HCT116 (cell line): ENCODE measurements at regions not wholly inside any gene's neighbourhood (a gene's known extent, or its start where the extent isn't known, plus 50 kb on each side); places are given as distances from the start of the nearest gene placed in this dataset.

ENCODE experiments used
- ATAC-seq: fragments of 200-7000 bp; cut with Tn5 transposase; 2 replicates; pipeline ENCODE4 v1.9.1; 2020; ENCODE audit warnings: mild to moderate bottlenecking, moderate library complexity
- BruUV-seq: library from RNA; stranded (reverse); fragments of 400-500 nt; replicated peaks from 2 replicates; lab custom pipeline; 2021; lab: Mats Ljungman, UMichigan
- CTCF ChIA-PET: fragments of 300-600 bp; sonication (Branson Sonifier 250); formaldehyde crosslinking; loops from one replicate; lab custom pipeline; 2021; ENCODE audit warnings: antibody characterized with exemption; lab: Charles Lee
- POLR2A ChIA-PET: fragments of 300-600, 350-600 bp; sonication (Branson Sonifier 250); formaldehyde crosslinking; loops from one replicate; lab custom pipeline; 2021; ENCODE audit warnings: antibody characterized with exemption; lab: Charles Lee
- RAD21 ChIA-PET, 2 experiments: fragments of 300-600 bp; sonication (Branson Sonifier 250); formaldehyde crosslinking; loops; one replicate each; lab custom pipeline; 2023; ENCODE audit warnings: low total read pairs in 2 of 2; ENCODE audit not compliant: uncharacterized antibody in 2 of 2, unreplicated experiment in 2 of 2, low non-redundant PET in 1 of 2; lab: Charles Lee
- DNase-seq: peaks from one replicate; pipeline ENCODE4 v3.0.0-alpha.2; 2010; ENCODE audit warnings: low read depth, low spot score
- H2AFZ ChIP-seq: fragments of 200-600 bp; shearing (Covaris generic), sonication (generic); 2 replicates; pipeline ENCODE4 v1.6.1; 2017; ENCODE audit warnings: low read depth, mixed run types, mixed read lengths, antibody characterized with exemption, low read length; ENCODE audit not compliant: poor library complexity, severe bottlenecking
- H3K27ac ChIP-seq: 2 replicates; pipeline ENCODE4 v1.5.1; 2012; ENCODE audit warnings: low read depth, low read length
- H3K27me3 ChIP-seq: fragments of 200-600 bp; sonication (generic); 2 replicates; pipeline ENCODE4 v1.6.1; 2016; ENCODE audit warnings: mixed run types, low read length, mixed read lengths; ENCODE audit not compliant: insufficient read depth
- H3K36me3 ChIP-seq, 2 experiments: fragments of 200-500 bp in 1 of 2; fragments of 200-600 bp in 1 of 2; sonication (Bioruptor generic) in 1 of 2; sonication (generic) in 1 of 2; 2 replicates each; pipeline versions ENCODE4 v1.5.1 to v1.6.1; 2014 to 2016; ENCODE audit warnings: low read length in 2 of 2, inconsistent platforms in 1 of 2, mixed read lengths in 1 of 2, mixed run types in 1 of 2; ENCODE audit not compliant: insufficient read depth in 2 of 2, control insufficient read depth in 1 of 2
- H3K4me1 ChIP-seq, 2 experiments: fragments of 200-600 bp in 1 of 2; sonication (generic) in 1 of 2; 2 replicates each; pipeline versions ENCODE4 v1.5.1 to v1.6.1; 2012 to 2017; ENCODE audit warnings: low read length in 2 of 2, inconsistent platforms in 1 of 2, mild to moderate bottlenecking in 1 of 2, mixed read lengths in 1 of 2, mixed run types in 1 of 2, moderate library complexity in 1 of 2; ENCODE audit not compliant: insufficient read depth in 2 of 2, control insufficient read depth in 1 of 2
- H3K4me2 ChIP-seq: fragments of 200-600 bp; sonication (generic); 2 replicates; pipeline ENCODE4 v1.6.1; 2017; ENCODE audit warnings: mixed run types, low read length, mixed read lengths
- H3K4me3 ChIP-seq, 2 experiments: fragments of 200-600 bp in 1 of 2; sonication (generic) in 1 of 2; replicated peaks in 1 of 2; 2 replicates each; pipeline ENCODE4 v1.5.1; 2011 to 2016; ENCODE audit warnings: low read length in 2 of 2, control low read depth in 1 of 2, low read depth in 1 of 2, mild to moderate bottlenecking in 1 of 2, mixed read lengths in 1 of 2, mixed run types in 1 of 2
- H3K79me2 ChIP-seq: fragments of 200-600 bp; sonication (generic); 2 replicates; pipeline ENCODE4 v1.6.1; 2017; ENCODE audit warnings: mild to moderate bottlenecking, mixed run types, low read length, moderate library complexity, mixed read lengths; ENCODE audit not compliant: insufficient read depth
- H3K9ac ChIP-seq: fragments of 200-600 bp; sonication (generic); 2 replicates; pipeline ENCODE4 v1.6.1; 2016; ENCODE audit warnings: low read length, mixed read lengths
- H3K9me2 ChIP-seq: fragments of 200-600 bp; sonication (generic), shearing (Covaris generic); 2 replicates; pipeline ENCODE4 v1.6.1; 2017; ENCODE audit warnings: mixed run types, mild to moderate bottlenecking, moderate library complexity; ENCODE audit not compliant: insufficient read depth
- H3K9me3 ChIP-seq, 2 experiments: fragments of 200-500 bp in 1 of 2; fragments of 200-600 bp in 1 of 2; sonication (Bioruptor generic) in 1 of 2; sonication (generic) in 1 of 2; 2 replicates each; pipeline ENCODE4 v1.6.1; 2014 to 2017; ENCODE audit warnings: low read length in 2 of 2, mixed read lengths in 2 of 2, inconsistent platforms in 1 of 2, low read depth in 1 of 2, mild to moderate bottlenecking in 1 of 2, mixed run types in 1 of 2, moderate library complexity in 1 of 2; ENCODE audit not compliant: control insufficient read depth in 1 of 2, insufficient read depth in 1 of 2
- H4K20me1 ChIP-seq: fragments of 200-600 bp; sonication (generic), shearing (Covaris generic); 2 replicates; pipeline ENCODE4 v1.6.1; 2017; ENCODE audit warnings: mixed run types, mild to moderate bottlenecking, moderate library complexity; ENCODE audit not compliant: insufficient read depth
- CBX3 ChIP-seq: IDR thresholded peaks from 2 replicates; pipeline ENCODE4 v1.6.1; 2012; ENCODE audit warnings: low read depth
- CEBPB ChIP-seq: IDR thresholded peaks from 2 replicates; pipeline ENCODE4 v1.6.1; 2012; ENCODE audit warnings: low read depth
- EGR1 ChIP-seq: IDR thresholded peaks from 2 replicates; pipeline ENCODE4 v1.6.1; 2012; ENCODE audit warnings: low read depth
- ELF1 ChIP-seq: IDR thresholded peaks from 2 replicates; pipeline ENCODE4 v1.6.1; 2012; ENCODE audit warnings: low read depth, borderline replicate concordance
- EZH2 ChIP-seq: fragments of 200-600 bp; sonication (generic); IDR thresholded peaks from 2 replicates; pipeline ENCODE4 v1.6.1; 2017; ENCODE audit warnings: antibody characterized with exemption, mixed run types
- EZH2phosphoT487 ChIP-seq: fragments of 200-600 bp; IDR thresholded peaks from 2 replicates; pipeline ENCODE4 v1.6.1; 2018; ENCODE audit warnings: antibody characterized with exemption, borderline replicate concordance
- FOSL1 ChIP-seq: IDR thresholded peaks from 2 replicates; pipeline ENCODE4 v1.6.1; 2012; ENCODE audit warnings: low read depth
- POLR2A ChIP-seq: IDR thresholded peaks from 2 replicates; pipeline ENCODE4 v1.7.0; 2011; ENCODE audit warnings: borderline replicate concordance; ENCODE audit not compliant: insufficient read depth, insufficient read length; ENCODE audit errors: extremely low read depth
- POLR2AphosphoS5 ChIP-seq: IDR thresholded peaks from 2 replicates; pipeline ENCODE4 v1.6.1; 2011; ENCODE audit warnings: mild to moderate bottlenecking, low read depth, low read length, moderate library complexity
- RAD21 ChIP-seq: IDR thresholded peaks from 2 replicates; pipeline ENCODE4 v1.6.1; 2012; ENCODE audit warnings: low read depth, mild to moderate bottlenecking
- REST ChIP-seq: IDR thresholded peaks from 2 replicates; pipeline ENCODE4 v1.6.1; 2012; ENCODE audit warnings: low read depth
- SIN3A ChIP-seq: IDR thresholded peaks from 2 replicates; pipeline ENCODE4 v1.6.1; 2012; ENCODE audit warnings: low read depth
- SP1 ChIP-seq: IDR thresholded peaks from 2 replicates; pipeline ENCODE4 v1.6.1; 2012; ENCODE audit warnings: low read depth
- SRF ChIP-seq: IDR thresholded peaks from 2 replicates; pipeline ENCODE4 v1.6.1; 2012; ENCODE audit warnings: low read depth
- TCF7L2 ChIP-seq: IDR thresholded peaks from 2 replicates; pipeline ENCODE4 v1.7.0; 2011; ENCODE audit warnings: borderline replicate concordance, inconsistent platforms; ENCODE audit not compliant: insufficient read depth, insufficient read length; ENCODE audit errors: extremely low read depth
- YY1 ChIP-seq: IDR thresholded peaks from 2 replicates; pipeline ENCODE4 v1.6.1; 2011; ENCODE audit warnings: low read length, low read depth, moderate library complexity, mild to moderate bottlenecking; ENCODE audit not compliant: insufficient replicate concordance; ENCODE audit errors: extremely low read depth
- ZNF274 ChIP-seq: fragments of 200-500 bp; sonication (Bioruptor generic); IDR thresholded peaks from 2 replicates; pipeline ENCODE4 v1.6.1; 2014; ENCODE audit warnings: mild to moderate bottlenecking, low read depth, low read length, inconsistent platforms
- intact Hi-C: fragments of 100-400 bp; cut with micrococcal nuclease; formaldehyde crosslinking; loops from 2 replicates; pipeline ENCODE4 v1.10.0; 2022
- TF ChIP-seq, protein P1 (sequence below): IDR thresholded peaks from 2 replicates; pipeline ENCODE4 v1.6.1; 2012
- TF ChIP-seq, protein P2 (sequence below): IDR thresholded peaks from 2 replicates; pipeline ENCODE4 v1.6.1; 2011; ENCODE audit warnings: mild to moderate bottlenecking, low read length, moderate library complexity; ENCODE audit not compliant: insufficient replicate concordance; ENCODE audit errors: extremely low read depth
- TF ChIP-seq, protein P3 (sequence below), 3 experiments: fragments of 200-600 bp in 1 of 3; sonication (generic) in 1 of 3; IDR thresholded peaks in 2 of 3; conservative IDR thresholded peaks in 1 of 3; 2 replicates each; pipeline ENCODE4 v1.5.1; 2012 to 2017; ENCODE audit warnings: low read depth in 2 of 3, low read length in 2 of 3, antibody characterized with exemption in 1 of 3, borderline replicate concordance in 1 of 3, control low read depth in 1 of 3, mild to moderate bottlenecking in 1 of 3, mixed read lengths in 1 of 3, mixed run types in 1 of 3, moderate library complexity in 1 of 3; ENCODE audit not compliant: insufficient read depth in 1 of 3

DNA sequence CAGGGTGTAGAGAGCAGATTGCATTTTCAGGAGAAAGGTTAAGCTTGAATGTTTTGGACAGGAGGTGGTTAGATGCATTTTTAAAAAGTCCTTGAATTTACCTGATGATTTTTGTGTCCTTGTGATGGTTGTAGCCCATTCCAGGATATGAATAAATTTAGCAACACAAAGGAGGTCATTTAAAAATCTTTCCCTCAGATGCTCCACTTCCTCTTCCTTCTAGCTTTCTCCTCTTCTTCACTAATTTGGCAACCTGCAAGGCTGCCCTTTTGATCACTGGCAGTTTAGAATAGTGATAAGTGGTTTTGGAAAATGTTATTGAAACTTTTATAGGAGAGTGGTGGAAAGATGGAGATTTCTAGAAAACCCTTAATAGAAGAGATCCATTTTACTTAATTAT lies 124.0 kb downstream of the LMO4 start:
- intact Hi-C loops, result no loop called here
- no peaks in the 10 kb centered on the region for H4K20me1 ChIP-seq
- no peak overlapping the region for H3K4me2 ChIP-seq
- H2AFZ ChIP-seq, result no peak overlapping the region
- no peaks in the 10 kb centered on the region for H3K9me2 ChIP-seq
- no TSS peak for BruUV-seq
- H3K9ac ChIP-seq, result no peak overlapping the region
- no peaks in the 10 kb centered on the region for H3K4me1 ChIP-seq
- POLR2A ChIA-PET, result no interaction called here
- H3K27ac ChIP-seq, result no peak overlapping the region
- no peak for TF ChIP-seq CEBPB
- TF ChIP-seq, protein P1, sequence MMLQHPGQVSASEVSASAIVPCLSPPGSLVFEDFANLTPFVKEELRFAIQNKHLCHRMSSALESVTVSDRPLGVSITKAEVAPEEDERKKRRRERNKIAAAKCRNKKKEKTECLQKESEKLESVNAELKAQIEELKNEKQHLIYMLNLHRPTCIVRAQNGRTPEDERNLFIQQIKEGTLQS, result no peak
- no peak for TF ChIP-seq SP1
- TF ChIP-seq, protein P2, sequence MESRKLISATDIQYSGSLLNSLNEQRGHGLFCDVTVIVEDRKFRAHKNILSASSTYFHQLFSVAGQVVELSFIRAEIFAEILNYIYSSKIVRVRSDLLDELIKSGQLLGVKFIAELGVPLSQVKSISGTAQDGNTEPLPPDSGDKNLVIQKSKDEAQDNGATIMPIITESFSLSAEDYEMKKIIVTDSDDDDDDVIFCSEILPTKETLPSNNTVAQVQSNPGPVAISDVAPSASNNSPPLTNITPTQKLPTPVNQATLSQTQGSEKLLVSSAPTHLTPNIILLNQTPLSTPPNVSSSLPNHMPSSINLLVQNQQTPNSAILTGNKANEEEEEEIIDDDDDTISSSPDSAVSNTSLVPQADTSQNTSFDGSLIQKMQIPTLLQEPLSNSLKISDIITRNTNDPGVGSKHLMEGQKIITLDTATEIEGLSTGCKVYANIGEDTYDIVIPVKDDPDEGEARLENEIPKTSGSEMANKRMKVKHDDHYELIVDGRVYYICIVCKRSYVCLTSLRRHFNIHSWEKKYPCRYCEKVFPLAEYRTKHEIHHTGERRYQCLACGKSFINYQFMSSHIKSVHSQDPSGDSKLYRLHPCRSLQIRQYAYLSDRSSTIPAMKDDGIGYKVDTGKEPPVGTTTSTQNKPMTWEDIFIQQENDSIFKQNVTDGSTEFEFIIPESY, result no peak
- TF ChIP-seq EZH2, result no peak
- TF ChIP-seq, protein P3, sequence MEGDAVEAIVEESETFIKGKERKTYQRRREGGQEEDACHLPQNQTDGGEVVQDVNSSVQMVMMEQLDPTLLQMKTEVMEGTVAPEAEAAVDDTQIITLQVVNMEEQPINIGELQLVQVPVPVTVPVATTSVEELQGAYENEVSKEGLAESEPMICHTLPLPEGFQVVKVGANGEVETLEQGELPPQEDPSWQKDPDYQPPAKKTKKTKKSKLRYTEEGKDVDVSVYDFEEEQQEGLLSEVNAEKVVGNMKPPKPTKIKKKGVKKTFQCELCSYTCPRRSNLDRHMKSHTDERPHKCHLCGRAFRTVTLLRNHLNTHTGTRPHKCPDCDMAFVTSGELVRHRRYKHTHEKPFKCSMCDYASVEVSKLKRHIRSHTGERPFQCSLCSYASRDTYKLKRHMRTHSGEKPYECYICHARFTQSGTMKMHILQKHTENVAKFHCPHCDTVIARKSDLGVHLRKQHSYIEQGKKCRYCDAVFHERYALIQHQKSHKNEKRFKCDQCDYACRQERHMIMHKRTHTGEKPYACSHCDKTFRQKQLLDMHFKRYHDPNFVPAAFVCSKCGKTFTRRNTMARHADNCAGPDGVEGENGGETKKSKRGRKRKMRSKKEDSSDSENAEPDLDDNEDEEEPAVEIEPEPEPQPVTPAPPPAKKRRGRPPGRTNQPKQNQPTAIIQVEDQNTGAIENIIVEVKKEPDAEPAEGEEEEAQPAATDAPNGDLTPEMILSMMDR (IDR thresholded peaks at IDR 0.05 in 2 of 3, conservative IDR thresholded peaks at IDR 0.05 in 1 of 3; ENCODE audit: borderline replicate concordance in 1 of 3, insufficient read depth in 1 of 3, low read depth in 2 of 3, low read length in 2 of 3), result no peak
- no peak for TF ChIP-seq EZH2phosphoT487
- TF ChIP-seq YY1, result no peak
- TF ChIP-seq POLR2A, result no peak
- no peak for TF ChIP-seq ELF1
- no peak for TF ChIP-seq ZNF274
- TF ChIP-seq FOSL1, result no peak
- TF ChIP-seq RAD21, result no peak
- TF ChIP-seq REST, result no peak
- no peak for TF ChIP-seq SRF
- no peak for TF ChIP-seq EGR1
- no peak for TF ChIP-seq TCF7L2
- TF ChIP-seq CBX3, result no peak
- TF ChIP-seq POLR2AphosphoS5, result no peak
- TF ChIP-seq SIN3A, result no peak
- TF ChIP-seq, all 23 proteins: peak for 0
- ATAC-seq, result no peak
- Histone ChIP-seq H3K9me3 (no peaks in the 10 kb centered on the region), H3K36me3 (no peaks in the 10 kb centered on the region), H3K27me3 (no peaks in the 10 kb centered on the region), H3K4me3 (no peak overlapping the region), H3K79me2 (no peaks in the 10 kb centered on the region)
- no peak for DNase-seq
- CTCF ChIA-PET, result no interaction called here
- RAD21 ChIA-PET, result no interaction called here
